GM12892 (cell line): ENCODE measurements at regions not wholly inside any gene's neighbourhood (a gene's known extent, or its start where the extent isn't known, plus 50 kb on each side); places are given as distances from the start of the nearest gene placed in this dataset.

Experiments
- POLR2A ChIP-seq: IDR thresholded peaks from 2 replicates; pipeline ENCODE4 v1.6.1; 2011; ENCODE audit warnings: low read depth, low read length, control low read depth
- POLR2AphosphoS5 ChIP-seq: IDR thresholded peaks from 2 replicates; pipeline ENCODE4 v1.6.1; 2011; ENCODE audit warnings: low read depth, low read length, control low read depth
- TAF1 ChIP-seq: IDR thresholded peaks from 2 replicates; pipeline ENCODE4 v1.6.1; 2011; ENCODE audit warnings: low read depth, mild to moderate bottlenecking, control low read depth, low read length, borderline replicate concordance

- TF ChIP-seq TAF1, result no peak
- TF ChIP-seq POLR2AphosphoS5, result no peak
- no peak for TF ChIP-seq POLR2A
Observed at GRCh38 chr9:12538842-12539579, 154.2 kb upstream of the TYRP1 start.
